H1 (cell line): ENCODE measurements at regions not wholly inside any gene's neighbourhood (a gene's known extent, or its start where the extent isn't known, plus 50 kb on each side); places are given as distances from the start of the nearest gene placed in this dataset.

ENCODE experiments used
- MAFK ChIP-seq: IDR thresholded peaks from 2 replicates; pipeline ENCODE4 v1.6.1; 2012; ENCODE audit warnings: low read depth, mild to moderate bottlenecking, improper control_type of control experiment, low read length
- RBBP5 ChIP-seq: IDR thresholded peaks from 2 replicates; pipeline ENCODE4 v1.7.1; 2012; ENCODE audit warnings: low read depth, mild to moderate bottlenecking, inconsistent platforms, low read length, moderate library complexity, borderline replicate concordance
- RFX5 ChIP-seq: IDR thresholded peaks from 2 replicates; pipeline ENCODE4 v1.6.1; 2011; ENCODE audit warnings: low read depth, low read length, improper control_type of control experiment, borderline replicate concordance
- SP2 ChIP-seq: IDR thresholded peaks from 2 replicates; pipeline ENCODE4 v1.6.1; 2012; ENCODE audit warnings: mild to moderate bottlenecking, low read length, inconsistent platforms

- TF ChIP-seq MAFK (no peak), RFX5 (no peak), SP2 (no peak), RBBP5 (no peak)
- TF ChIP-seq, all 59 proteins: peak for 0
Observed at GRCh38 chr14:23804817-23805216, 148.8 kb upstream of the DHRS4 start (continued).
